ENCODE measurements at regions not wholly inside any gene's neighbourhood (a gene's known extent, or its start where the extent isn't known, plus 50 kb on each side); places are given as distances from the start of the nearest gene placed in this dataset.
"Not testable (repeated sequence)": the region's sequence is repeated elsewhere in the genome, so short reads cannot be mapped to it uniquely, and the experiment has no call there.

GRCh38 chr6:130617658-130618057, 209.5 kb upstream of the SMLR1 start:
- no peak overlapping the region for H2BK12ac ChIP-seq (ENCODE audit: low read length in 2 of 2)
- H3K4ac ChIP-seq (ENCODE audit: low read depth in 1 of 2, low read length in 2 of 2), result no peak overlapping the region
- H3K4me1 ChIP-seq (ENCODE audit: control insufficient read depth, insufficient read depth, low read depth, low read length), result no peaks in the 10 kb centered on the region
- no peak overlapping the region for H4K91ac ChIP-seq (ENCODE audit: low read length)
- H3K23ac ChIP-seq (ENCODE audit: low read length in 2 of 2), result no peak overlapping the region
- no peak overlapping the region for H2AK5ac ChIP-seq (ENCODE audit: low read length, severe bottlenecking)
- no peak overlapping the region for H3K27ac ChIP-seq (ENCODE audit: low read length, poor library complexity, severe bottlenecking)
- no peak overlapping the region for H2BK120ac ChIP-seq (ENCODE audit: low read depth, low read length)
- no peaks in the 10 kb centered on the region for H3K9me3 ChIP-seq (ENCODE audit: control insufficient read depth, low read length)
- WGBS, result 60% methylated on average over 1 of the region's 2 CpGs
- H3K4me2 ChIP-seq (ENCODE audit: low read length, poor library complexity, severe bottlenecking), result no peak overlapping the region
- H3K4me3 ChIP-seq (ENCODE audit: insufficient read depth in 1 of 2, low read depth in 1 of 2, low read length in 2 of 2), result no peak overlapping the region
- no peak overlapping the region for H2AFZ ChIP-seq (ENCODE audit: low read depth, low read length)
- no peak overlapping the region for H4K8ac ChIP-seq (ENCODE audit: low read length)
- H3K18ac ChIP-seq (ENCODE audit: low read depth in 1 of 2, low read length in 2 of 2), result no peak overlapping the region
- no peak overlapping the region for H3K14ac ChIP-seq (ENCODE audit: low read length in 2 of 2)
- no peak overlapping the region for H3K9ac ChIP-seq (ENCODE audit: low read length)
- no peak overlapping the region for H2BK15ac ChIP-seq (ENCODE audit: low read depth, poor library complexity, severe bottlenecking)
- no peaks in the 10 kb centered on the region for H3K36me3 ChIP-seq (ENCODE audit: control insufficient read depth in 1 of 2, insufficient read depth in 2 of 2, low read depth in 1 of 2, low read length in 2 of 2)
- H2BK5ac ChIP-seq (ENCODE audit: low read depth, low read length, poor library complexity, severe bottlenecking), result no peak overlapping the region
- DNase-seq, result no peak
- H3K79me1 ChIP-seq (replicated peaks; ENCODE audit: low read length, poor library complexity, severe bottlenecking), result no peaks in the 10 kb centered on the region
- no peaks in the 10 kb centered on the region for H3K27me3 ChIP-seq (ENCODE audit: control insufficient read depth in 1 of 2, insufficient read depth in 1 of 2, low read length in 2 of 2)

DNA sequence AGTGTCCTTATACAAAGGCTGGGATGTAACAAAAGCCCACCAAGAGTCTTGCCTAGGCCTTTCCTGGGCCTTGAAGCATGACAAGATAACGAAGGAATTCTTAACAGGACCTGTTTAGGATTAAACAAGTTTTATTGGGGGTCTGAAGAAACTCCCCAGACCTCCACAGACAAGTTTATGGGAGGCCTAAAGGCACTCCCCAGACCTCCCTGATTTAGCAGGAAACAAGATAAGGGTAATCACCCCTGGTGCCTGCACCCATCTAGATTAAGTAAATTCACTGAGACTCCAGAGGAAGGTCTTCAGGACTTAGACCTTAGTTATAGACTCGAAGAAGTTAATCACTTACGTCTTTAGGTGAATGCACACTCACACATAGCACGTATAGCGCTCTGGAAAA, 208.4 kb upstream of the SMLR1 start:
- H2BK15ac ChIP-seq (ENCODE audit: low read depth, poor library complexity, severe bottlenecking); H4K91ac ChIP-seq (ENCODE audit: low read length); DNase-seq; H3K79me1 ChIP-seq (replicated peaks; ENCODE audit: low read length, poor library complexity, severe bottlenecking); H2AK5ac ChIP-seq (ENCODE audit: low read length, severe bottlenecking); H3K23ac ChIP-seq (ENCODE audit: low read length in 2 of 2); H3K4ac ChIP-seq (ENCODE audit: low read depth in 1 of 2, low read length in 2 of 2); H4K8ac ChIP-seq (ENCODE audit: low read length); H3K27me3 ChIP-seq (ENCODE audit: control insufficient read depth in 1 of 2, insufficient read depth in 1 of 2, low read length in 2 of 2); H3K4me3 ChIP-seq (ENCODE audit: insufficient read depth in 1 of 2, low read depth in 1 of 2, low read length in 2 of 2); H3K4me2 ChIP-seq (ENCODE audit: low read length, poor library complexity, severe bottlenecking); H2BK120ac ChIP-seq (ENCODE audit: low read depth, low read length); H2AFZ ChIP-seq (ENCODE audit: low read depth, low read length); H3K18ac ChIP-seq (ENCODE audit: low read depth in 1 of 2, low read length in 2 of 2); H3K4me1 ChIP-seq (ENCODE audit: control insufficient read depth, insufficient read depth, low read depth, low read length); H3K27ac ChIP-seq (ENCODE audit: low read length, poor library complexity, severe bottlenecking); H3K9ac ChIP-seq (ENCODE audit: low read length); H3K9me3 ChIP-seq (ENCODE audit: control insufficient read depth, low read length); H3K36me3 ChIP-seq (ENCODE audit: control insufficient read depth in 1 of 2, insufficient read depth in 2 of 2, low read depth in 1 of 2, low read length in 2 of 2); H2BK5ac ChIP-seq (ENCODE audit: low read depth, low read length, poor library complexity, severe bottlenecking); H3K14ac ChIP-seq (ENCODE audit: low read length in 2 of 2); H2BK12ac ChIP-seq (ENCODE audit: low read length in 2 of 2): not testable (repeated sequence)
- WGBS, result 49% methylated on average over 5 of the region's 5 CpGs

DNA sequence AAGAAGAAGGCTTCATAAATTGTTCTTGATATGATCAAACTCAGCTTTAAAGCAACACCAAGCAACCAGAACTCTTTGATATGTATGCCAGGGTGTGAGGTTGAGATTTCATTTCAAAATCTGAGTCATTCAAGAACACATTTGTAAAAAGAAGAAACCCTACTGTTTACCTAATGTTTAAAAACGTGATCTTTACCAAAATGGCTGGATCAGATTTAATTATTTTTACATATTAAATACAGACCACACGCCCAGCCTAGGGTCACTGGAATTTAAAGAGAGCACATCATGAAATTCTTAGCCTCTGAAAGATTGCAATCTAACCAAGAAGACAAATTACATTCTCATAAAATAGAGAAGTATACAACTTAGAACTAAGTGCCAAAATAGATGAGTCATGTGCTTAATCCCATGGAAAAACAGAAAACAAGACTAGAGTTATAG, 206.8 kb upstream of the SMLR1 start:
- Histone ChIP-seq H3K18ac (ENCODE audit: low read depth in 1 of 2, low read length in 2 of 2) (no peak overlapping the region), H3K4ac (ENCODE audit: low read depth in 1 of 2, low read length in 2 of 2) (no peak overlapping the region), H4K8ac (ENCODE audit: low read length) (no peak overlapping the region), H3K4me3 (ENCODE audit: insufficient read depth in 1 of 2, low read depth in 1 of 2, low read length in 2 of 2) (no peak overlapping the region), H2AFZ (ENCODE audit: low read depth, low read length) (no peak overlapping the region), H2BK5ac (ENCODE audit: low read depth, low read length, poor library complexity, severe bottlenecking) (no peak overlapping the region), H3K9ac (ENCODE audit: low read length) (no peak overlapping the region), H2BK120ac (ENCODE audit: low read depth, low read length) (no peak overlapping the region), H3K14ac (ENCODE audit: low read length in 2 of 2) (no peak overlapping the region), H3K4me1 (ENCODE audit: control insufficient read depth, insufficient read depth, low read depth, low read length) (no peaks in the 10 kb centered on the region), H2BK12ac (ENCODE audit: low read length in 2 of 2) (no peak overlapping the region), H3K9me3 (ENCODE audit: control insufficient read depth, low read length) (peaks cover 6% of the 10 kb centered on the region), H3K23ac (ENCODE audit: low read length in 2 of 2) (no peak overlapping the region), H4K91ac (ENCODE audit: low read length) (no peak overlapping the region), H3K4me2 (ENCODE audit: low read length, poor library complexity, severe bottlenecking) (no peak overlapping the region), H3K27me3 (ENCODE audit: control insufficient read depth in 1 of 2, insufficient read depth in 1 of 2, low read length in 2 of 2) (no peaks in the 10 kb centered on the region), H2BK15ac (ENCODE audit: low read depth, poor library complexity, severe bottlenecking) (no peak overlapping the region), H3K27ac (ENCODE audit: low read length, poor library complexity, severe bottlenecking) (no peak overlapping the region), H3K79me1 (replicated peaks; ENCODE audit: low read length, poor library complexity, severe bottlenecking) (no peaks in the 10 kb centered on the region), H3K36me3 (ENCODE audit: control insufficient read depth in 1 of 2, insufficient read depth in 2 of 2, low read depth in 1 of 2, low read length in 2 of 2) (no peaks in the 10 kb centered on the region), H2AK5ac (ENCODE audit: low read length, severe bottlenecking) (no peak overlapping the region)
- DNase-seq, result no peak
- WGBS, result no CpG with 5 or more reads among the region's 2 CpGs

- H2AK5ac ChIP-seq (ENCODE audit: low read length, severe bottlenecking), result no peak overlapping the region
- no peak overlapping the region for H3K27ac ChIP-seq (ENCODE audit: low read length, poor library complexity, severe bottlenecking)
- no peak overlapping the region for H4K8ac ChIP-seq (ENCODE audit: low read length)
- peaks cover 6% of the 10 kb centered on the region for H3K9me3 ChIP-seq (ENCODE audit: control insufficient read depth, low read length)
- H3K79me1 ChIP-seq (replicated peaks; ENCODE audit: low read length, poor library complexity, severe bottlenecking), result no peaks in the 10 kb centered on the region
- no peak overlapping the region for H3K4me3 ChIP-seq (ENCODE audit: insufficient read depth in 1 of 2, low read depth in 1 of 2, low read length in 2 of 2)
- no peak overlapping the region for H3K14ac ChIP-seq (ENCODE audit: low read length in 2 of 2)
- H2BK15ac ChIP-seq (ENCODE audit: low read depth, poor library complexity, severe bottlenecking), result no peak overlapping the region
- no peaks in the 10 kb centered on the region for H3K36me3 ChIP-seq (ENCODE audit: control insufficient read depth in 1 of 2, insufficient read depth in 2 of 2, low read depth in 1 of 2, low read length in 2 of 2)
- no peak overlapping the region for H2AFZ ChIP-seq (ENCODE audit: low read depth, low read length)
- H3K23ac ChIP-seq (ENCODE audit: low read length in 2 of 2), result no peak overlapping the region
- no peak overlapping the region for H2BK12ac ChIP-seq (ENCODE audit: low read length in 2 of 2)
- H3K9ac ChIP-seq (ENCODE audit: low read length), result no peak overlapping the region
- H3K4ac ChIP-seq (ENCODE audit: low read depth in 1 of 2, low read length in 2 of 2), result no peak overlapping the region
- H2BK5ac ChIP-seq (ENCODE audit: low read depth, low read length, poor library complexity, severe bottlenecking), result no peak overlapping the region
- no peaks in the 10 kb centered on the region for H3K27me3 ChIP-seq (ENCODE audit: control insufficient read depth in 1 of 2, insufficient read depth in 1 of 2, low read length in 2 of 2)
- H3K4me1 ChIP-seq (ENCODE audit: control insufficient read depth, insufficient read depth, low read depth, low read length), result no peaks in the 10 kb centered on the region
- H3K18ac ChIP-seq (ENCODE audit: low read depth in 1 of 2, low read length in 2 of 2), result no peak overlapping the region
- H4K91ac ChIP-seq (ENCODE audit: low read length), result no peak overlapping the region
- H3K4me2 ChIP-seq (ENCODE audit: low read length, poor library complexity, severe bottlenecking), result no peak overlapping the region
- no peak overlapping the region for H2BK120ac ChIP-seq (ENCODE audit: low read depth, low read length)
- no peak for DNase-seq
These were observed 205.1 kb upstream of the SMLR1 start for GRCh38 chr6:130622142-130622541.
